SK-N-SH (cell line): ENCODE measurements at regions not wholly inside any gene's neighbourhood (a gene's known extent, or its start where the extent isn't known, plus 50 kb on each side); places are given as distances from the start of the nearest gene placed in this dataset.
"Not testable (repeated sequence)": the region's sequence is repeated elsewhere in the genome, so short reads cannot be mapped to it uniquely, and the experiment has no call there.

Experiments used
- CTCF ChIA-PET: fragments of 300-600, 350-600 bp; formaldehyde crosslinking; extraction: SDS; loops from one replicate; lab custom pipeline; 2021; lab: Yijun Ruan, JAX
- POLR2A ChIA-PET: fragments of 350-600 bp; sonication (Branson Sonifier 250); formaldehyde crosslinking; extraction: SDS; loops from one replicate; lab custom pipeline; 2020; ENCODE audit warnings: antibody characterized with exemption, inconsistent platforms; lab: Yijun Ruan, JAX
- DNase-seq: peaks from one replicate; pipeline ENCODE4 v3.0.0; 2012
- H2AFZ ChIP-seq: fragments of 200-600 bp; sonication (generic); 2 replicates; pipeline ENCODE4 v1.8.1; 2016; ENCODE audit warnings: antibody characterized with exemption, mild to moderate bottlenecking, low read depth
- H3F3A ChIP-seq: fragments of 200-600 bp; sonication (generic); replicated peaks from 2 replicates; pipeline ENCODE3; 2016; ENCODE audit warnings: antibody characterized with exemption, mild to moderate bottlenecking; ENCODE audit not compliant: insufficient read depth
- H3K27ac ChIP-seq, 2 experiments: fragments of 200-500 bp in 1 of 2; fragments of 200-600 bp in 1 of 2; sonication (Bioruptor generic) in 1 of 2; sonication (generic), shearing (Covaris generic) in 1 of 2; 2 replicates each; pipeline versions ENCODE4 v1.5.1 to v1.6.1; 2014 to 2016; ENCODE audit warnings: low read depth in 2 of 2, inconsistent platforms in 1 of 2, low read length in 1 of 2, mild to moderate bottlenecking in 1 of 2, mixed read lengths in 1 of 2
- H3K27me3 ChIP-seq: fragments of 200-600 bp; sonication (generic), shearing (Covaris generic); 2 replicates; pipeline ENCODE4 v1.6.1; 2016; ENCODE audit warnings: mixed run types; ENCODE audit not compliant: insufficient read depth
- H3K36me3 ChIP-seq, 2 experiments: fragments of 200-500 bp in 1 of 2; fragments of 200-600 bp in 1 of 2; sonication (Bioruptor generic) in 1 of 2; sonication (generic) in 1 of 2; replicated peaks in 1 of 2; 2 replicates each; pipeline versions ENCODE3 to v1.5.1; 2014 to 2016; ENCODE audit warnings: low read length in 1 of 2, mild to moderate bottlenecking in 1 of 2; ENCODE audit not compliant: insufficient read depth in 2 of 2, control insufficient read depth in 1 of 2
- H3K4me1 ChIP-seq, 2 experiments: fragments of 200-500 bp in 1 of 2; fragments of 200-600 bp in 1 of 2; sonication (Bioruptor generic) in 1 of 2; sonication (generic), shearing (Covaris generic) in 1 of 2; 2 replicates each; pipeline versions ENCODE4 v1.5.1 to v1.6.1; 2014 to 2016; ENCODE audit warnings: low read depth in 1 of 2, low read length in 1 of 2, mixed run types in 1 of 2; ENCODE audit not compliant: insufficient read depth in 2 of 2, control insufficient read depth in 1 of 2
- H3K4me2 ChIP-seq: fragments of 200-600 bp; sonication (generic), shearing (Covaris generic); 2 replicates; pipeline ENCODE4 v1.6.1; 2017; ENCODE audit warnings: mixed run types
- H3K4me3 ChIP-seq, 2 experiments: fragments of 200-500 bp in 1 of 2; fragments of 200-600 bp in 1 of 2; sonication (Bioruptor generic) in 1 of 2; sonication (generic), shearing (Covaris generic) in 1 of 2; 2 replicates each; pipeline versions ENCODE4 v1.5.1 to v1.8.1; 2014 to 2016; ENCODE audit warnings: low read depth in 2 of 2, inconsistent platforms in 1 of 2, low read length in 1 of 2, mild to moderate bottlenecking in 1 of 2, mixed read lengths in 1 of 2, moderate library complexity in 1 of 2
- H3K79me2 ChIP-seq: fragments of 200-600 bp; sonication (generic); 2 replicates; pipeline ENCODE4 v1.8.1; 2017; ENCODE audit warnings: mild to moderate bottlenecking; ENCODE audit not compliant: insufficient read depth
- H3K9ac ChIP-seq: fragments of 200-600 bp; sonication (generic); 2 replicates; pipeline ENCODE4 v1.6.1; 2017; ENCODE audit warnings: mixed run types
- H3K9me2 ChIP-seq: fragments of 200-600 bp; sonication (generic); 2 replicates; pipeline ENCODE4 v1.6.1; 2017; ENCODE audit warnings: mixed run types
- H3K9me3 ChIP-seq: fragments of 200-600 bp; sonication (generic); 2 replicates; pipeline ENCODE4 v1.6.1; 2017; ENCODE audit warnings: mixed run types, mild to moderate bottlenecking, moderate library complexity
- H4K20me1 ChIP-seq: fragments of 200-600 bp; sonication (generic); 2 replicates; pipeline ENCODE4 v1.6.1; 2017; ENCODE audit warnings: mild to moderate bottlenecking, mixed run types; ENCODE audit not compliant: insufficient read depth
- CTCF ChIP-seq: fragments of 200-600 bp; sonication (generic); IDR thresholded peaks from 2 replicates; pipeline ENCODE4 v1.6.1; 2017; ENCODE audit warnings: antibody characterized with exemption, mild to moderate bottlenecking, moderate library complexity
- FOSL2 ChIP-seq: IDR thresholded peaks from 2 replicates; pipeline ENCODE4 v1.4.0; 2012; ENCODE audit warnings: low read depth, mild to moderate bottlenecking, moderate library complexity, borderline replicate concordance
- GATA2 ChIP-seq: sonication (generic); formaldehyde crosslinking; IDR thresholded peaks from 2 replicates; pipeline ENCODE4 v1.5.0; 2020; ENCODE audit warnings: mild to moderate bottlenecking, missing genetic modification reagents
- MAX ChIP-seq: IDR thresholded peaks from 2 replicates; pipeline ENCODE4 v1.4.0; 2012; ENCODE audit warnings: low read depth
- MEF2A ChIP-seq: IDR thresholded peaks from 2 replicates; pipeline ENCODE4 v1.4.0; 2012; ENCODE audit warnings: low read depth, borderline replicate concordance
- MXI1 ChIP-seq: IDR thresholded peaks from 2 replicates; pipeline ENCODE4 v1.6.1; 2012; ENCODE audit warnings: mild to moderate bottlenecking, low read depth, low read length, improper control_type of control experiment
- NRF1 ChIP-seq: IDR thresholded peaks from 2 replicates; pipeline ENCODE4 v1.6.1; 2012; ENCODE audit warnings: low read depth, mild to moderate bottlenecking, low read length
- POLR2AphosphoS5 ChIP-seq: IDR thresholded peaks from 2 replicates; pipeline ENCODE4 v1.6.1; 2012; ENCODE audit warnings: low read depth, low read length
- RCOR1 ChIP-seq: fragments of 150-350 bp; IDR thresholded peaks from 2 replicates; pipeline ENCODE4 v1.6.1; 2017; ENCODE audit warnings: antibody characterized with exemption, low read length
- RFX5 ChIP-seq: IDR thresholded peaks from 2 replicates; pipeline ENCODE4 v1.6.1; 2012; ENCODE audit warnings: mild to moderate bottlenecking, improper control_type of control experiment, low read length
- RXRA ChIP-seq: IDR thresholded peaks from 2 replicates; pipeline ENCODE4 v1.4.0; 2012; ENCODE audit warnings: low read depth, mild to moderate bottlenecking, borderline replicate concordance
- SMC3 ChIP-seq: IDR thresholded peaks from 2 replicates; pipeline ENCODE4 v1.6.1; 2012; ENCODE audit warnings: low read depth, low read length, improper control_type of control experiment
- TAF1 ChIP-seq: IDR thresholded peaks from 2 replicates; pipeline ENCODE4 v1.6.1; 2012; ENCODE audit warnings: low read depth, mild to moderate bottlenecking, low read length, moderate library complexity, borderline replicate concordance
- TCF12 ChIP-seq: IDR thresholded peaks from 2 replicates; pipeline ENCODE4 v1.4.0; 2012
- TEAD4 ChIP-seq: IDR thresholded peaks from 2 replicates; pipeline ENCODE4 v1.4.0; 2012; ENCODE audit warnings: mild to moderate bottlenecking, borderline replicate concordance; ENCODE audit not compliant: insufficient read depth
- USF1 ChIP-seq: IDR thresholded peaks from 2 replicates; pipeline ENCODE4 v1.4.0; 2012; ENCODE audit warnings: low read depth, borderline replicate concordance
- ZBTB33 ChIP-seq: IDR thresholded peaks from 2 replicates; pipeline ENCODE4 v1.4.0; 2012; ENCODE audit warnings: low read depth, borderline replicate concordance
- WGBS: methylation state at CpG from one replicate; pipeline ENCODE4 v1.1.6; 2017; ENCODE audit warnings: low lambda C conversion rate; 5-methylcytosine and 5-hydroxymethylcytosine counted together

GRCh38 chr10:37067576-37067975, 57.8 kb upstream of the ANKRD30A start:
- no peak overlapping the region for H3K9ac ChIP-seq
- H3K4me1 ChIP-seq, result no peaks in the 10 kb centered on the region
- 40% methylated on average over 7 of the region's 7 CpGs for WGBS
- no peak overlapping the region for H3K27ac ChIP-seq
- H3K36me3 ChIP-seq, result no peaks in the 10 kb centered on the region
- no peak for DNase-seq
- H3K4me3 ChIP-seq, result no peak overlapping the region
- POLR2A ChIA-PET, result no interaction called here
- H3K4me2 ChIP-seq, result no peak overlapping the region
- H3F3A ChIP-seq, result no peaks in the 10 kb centered on the region
- no peaks in the 10 kb centered on the region for H3K9me3 ChIP-seq
- TF ChIP-seq TAF1 (no peak), RFX5 (no peak), RCOR1 (no peak), RXRA (no peak), ZBTB33 (no peak), SMC3 (no peak), MXI1 (no peak), FOSL2 (no peak), MAX (no peak)
- no peaks in the 10 kb centered on the region; the same call in 1 of the 2 replicates for H3K9me2 ChIP-seq
- no peaks in the 10 kb centered on the region for H4K20me1 ChIP-seq
- CTCF ChIA-PET, result no interaction called here
- H3K79me2 ChIP-seq, result no peaks in the 10 kb centered on the region
- H2AFZ ChIP-seq, result no peak overlapping the region
- H3K27me3 ChIP-seq, result no peaks in the 10 kb centered on the region

- H3K4me2 ChIP-seq, H2AFZ ChIP-seq, H3K79me2 ChIP-seq, POLR2A ChIA-PET, H3F3A ChIP-seq, H3K4me3 ChIP-seq, H3K9me3 ChIP-seq, H3K9ac ChIP-seq, H3K9me2 ChIP-seq, DNase-seq, H3K27me3 ChIP-seq, H3K27ac ChIP-seq, H4K20me1 ChIP-seq, H3K36me3 ChIP-seq, H3K4me1 ChIP-seq, CTCF ChIA-PET: not testable (repeated sequence)
- 53% methylated on average over 16 of the region's 16 CpGs for WGBS
Measured at GRCh38 chr10:37062296-37062695, 63.1 kb upstream of the ANKRD30A start.

- TF ChIP-seq USF1, result no peak
- TF ChIP-seq TEAD4, result no peak
- no peak for TF ChIP-seq NRF1
- TF ChIP-seq TCF12, result no peak
- TF ChIP-seq GATA2 (CRISPR knock-in tag), result no peak
- no peak for TF ChIP-seq POLR2AphosphoS5
- no peak for TF ChIP-seq MEF2A
- TF ChIP-seq CTCF, result no peak
- H3K79me2 ChIP-seq, result no peaks in the 10 kb centered on the region
- WGBS, result 0% methylated on average over 1 of the region's 1 CpG
- ChIA-PET POLR2A (no interaction called here), CTCF (no interaction called here)
- H3K27ac ChIP-seq, result no peak overlapping the region
- no peaks in the 10 kb centered on the region for H4K20me1 ChIP-seq
- no peaks in the 10 kb centered on the region for H3F3A ChIP-seq
- H3K36me3 ChIP-seq, result no peaks in the 10 kb centered on the region
- H3K9me2 ChIP-seq, result no peaks in the 10 kb centered on the region
- no peaks in the 10 kb centered on the region for H3K27me3 ChIP-seq
- H2AFZ ChIP-seq, result no peak overlapping the region
- no peak overlapping the region for H3K4me2 ChIP-seq
- H3K9ac ChIP-seq, result no peak overlapping the region
- no peak for DNase-seq
- H3K9me3 ChIP-seq, result no peaks in the 10 kb centered on the region
- no peak overlapping the region for H3K4me3 ChIP-seq
- no peaks in the 10 kb centered on the region for H3K4me1 ChIP-seq
Measured at GRCh38 chr10:37057261-37057660, 68.1 kb upstream of the ANKRD30A start.
